WTC11 (cell line): ENCODE measurements at regions not wholly inside any gene's neighbourhood (a gene's known extent, or its start where the extent isn't known, plus 50 kb on each side); places are given as distances from the start of the nearest gene placed in this dataset.
A peak's percentile ranks its signal among the peaks of the same experiment; 100 is the strongest.

Experiments used
- ATAC-seq: fragments of 200-7000 bp; cut with Tn5 transposase; 2 replicates; pipeline ENCODE4 v1.10.0; 2021; ENCODE audit warnings: mild to moderate bottlenecking, moderate library complexity
- CTCF ChIA-PET: fragments of 300-600 bp; sonication (Branson Sonifier 250); formaldehyde crosslinking; loops from one replicate; lab custom pipeline; 2021; ENCODE audit warnings: antibody characterized with exemption; lab: Charles Lee
- POLR2A ChIA-PET: fragments of 350-600 bp; sonication (Branson Sonifier 250); formaldehyde crosslinking; loops from one replicate; lab custom pipeline; 2021; ENCODE audit warnings: antibody characterized with exemption; lab: Charles Lee
- DNase-seq: peaks from one replicate; pipeline ENCODE4 v3.0.0; 2021; ENCODE audit warnings: low spot score
- H3K27ac Mint-ChIP-seq: 2 replicates; pipeline ENCODE4 v1.8.0; 2021; ENCODE audit warnings: mixed read lengths
- H3K27me3 Mint-ChIP-seq: 2 replicates; pipeline ENCODE4 v1.8.0; 2021; ENCODE audit warnings: low read depth, mild to moderate bottlenecking, moderate library complexity, mixed read lengths
- H3K36me3 Mint-ChIP-seq: 2 replicates; pipeline ENCODE4 v1.8.0; 2021; ENCODE audit warnings: mixed read lengths
- H3K4me1 Mint-ChIP-seq: 2 replicates; pipeline ENCODE4 v1.8.0; 2022; ENCODE audit warnings: mixed read lengths
- H3K4me3 Mint-ChIP-seq: 2 replicates; pipeline ENCODE4 v1.8.0; 2021; ENCODE audit warnings: mild to moderate bottlenecking, moderate library complexity, mixed read lengths
- H3K9me3 Mint-ChIP-seq: 2 replicates; pipeline ENCODE4 v1.8.0; 2021; ENCODE audit warnings: mixed read lengths
- AR ChIP-seq: fragments of 250-450 bp; sonication (Bioruptor Pico); IDR thresholded peaks from 2 replicates; pipeline ENCODE4 v1.9.0; 2021; ENCODE audit warnings: mild to moderate bottlenecking
- ATF3 ChIP-seq: sonication (generic); formaldehyde crosslinking; conservative IDR thresholded peaks from 2 replicates; pipeline ENCODE4 v1.8.1; 2022; ENCODE audit warnings: mild to moderate bottlenecking, missing genetic modification reagents
- ATF6 ChIP-seq: sonication (generic); formaldehyde crosslinking; IDR thresholded peaks from 2 replicates; pipeline ENCODE4 v1.8.1; 2023; ENCODE audit warnings: mild to moderate bottlenecking, missing genetic modification reagents
- CDX4 ChIP-seq: fragments of 250-450 bp; sonication (Bioruptor Pico); IDR thresholded peaks from 2 replicates; pipeline ENCODE4 v1.9.0; 2021; ENCODE audit warnings: moderate library complexity, mild to moderate bottlenecking, inconsistent platforms, borderline replicate concordance
- FOXJ3 ChIP-seq: sonication (generic); formaldehyde crosslinking; IDR thresholded peaks from 2 replicates; pipeline ENCODE4 v1.9.0; 2021; ENCODE audit warnings: missing genetic modification reagents, mild to moderate bottlenecking, borderline replicate concordance
- FOXP1 ChIP-seq: sonication (generic); formaldehyde crosslinking; IDR thresholded peaks from 2 replicates; pipeline ENCODE4 v1.8.0; 2022; ENCODE audit warnings: missing genetic modification reagents, mild to moderate bottlenecking, moderate library complexity, borderline replicate concordance
- GABPB1 ChIP-seq: sonication (generic); formaldehyde crosslinking; IDR thresholded peaks from 2 replicates; pipeline ENCODE4 v1.8.1; 2023; ENCODE audit warnings: mild to moderate bottlenecking, missing genetic modification reagents
- HMGA2 ChIP-seq: fragments of 250-450 bp; sonication (Bioruptor Pico); IDR thresholded peaks from 2 replicates; pipeline ENCODE4 v1.4.0; 2021; ENCODE audit warnings: mild to moderate bottlenecking, moderate library complexity
- IRF2 ChIP-seq: sonication (generic); formaldehyde crosslinking; IDR thresholded peaks from 2 replicates; pipeline ENCODE4 v1.8.0; 2022; ENCODE audit warnings: low read depth, missing genetic modification reagents, borderline replicate concordance
- MLX ChIP-seq: sonication (generic); formaldehyde crosslinking; IDR thresholded peaks from 2 replicates; pipeline ENCODE4 v1.8.1; 2023; ENCODE audit warnings: mild to moderate bottlenecking, missing genetic modification reagents, moderate library complexity
- NFE2L1 ChIP-seq: sonication (generic); formaldehyde crosslinking; IDR thresholded peaks from 2 replicates; pipeline ENCODE4 v1.8.1; 2023; ENCODE audit warnings: missing genetic modification reagents
- PREB ChIP-seq: sonication (generic); formaldehyde crosslinking; IDR thresholded peaks from 2 replicates; pipeline ENCODE4 v1.8.1; 2022; ENCODE audit warnings: mild to moderate bottlenecking, missing genetic modification reagents, moderate library complexity, borderline replicate concordance
- RORB ChIP-seq: fragments of 250-450 bp; sonication (Bioruptor Pico); IDR thresholded peaks from 2 replicates; pipeline ENCODE4 v1.9.0; 2021; ENCODE audit warnings: mild to moderate bottlenecking
- STAT6 ChIP-seq: sonication (generic); formaldehyde crosslinking; conservative IDR thresholded peaks from 2 replicates; pipeline ENCODE4 v1.8.1; 2023; ENCODE audit warnings: mild to moderate bottlenecking, low read depth, missing genetic modification reagents, moderate library complexity
- TCF7 ChIP-seq: sonication (generic); formaldehyde crosslinking; IDR thresholded peaks from 2 replicates; pipeline ENCODE4 v1.8.0; 2022; ENCODE audit warnings: mild to moderate bottlenecking, low read depth, missing genetic modification reagents, moderate library complexity
- ZNF121 ChIP-seq: sonication (generic); formaldehyde crosslinking; IDR thresholded peaks from 2 replicates; pipeline ENCODE4 v1.8.0; 2023; ENCODE audit warnings: missing genetic modification reagents
- ZNF512 ChIP-seq: sonication (generic); formaldehyde crosslinking; IDR thresholded peaks from 2 replicates; pipeline ENCODE4 v1.8.1; 2022; ENCODE audit warnings: missing genetic modification reagents, borderline replicate concordance

- TF ChIP-seq AR (CRISPR knock-in tag) (no peak), ATF3 (CRISPR knock-in tag) (no peak), TCF7 (CRISPR knock-in tag) (no peak), PREB (CRISPR knock-in tag) (no peak), FOXP1 (CRISPR knock-in tag) (no peak), IRF2 (CRISPR knock-in tag) (no peak)
Observed at GRCh38 chr9:23073136-23073535, 626.5 kb downstream of the DMRTA1 start (continued).

GRCh38 chr9:23079798-23080197, 633.2 kb downstream of the DMRTA1 start:
- ATAC-seq: no peak
- Mint-ChIP-seq H3K4me1 (peaks cover 26% of the 10 kb centered on the region), H3K27me3 (no peaks in the 10 kb centered on the region), H3K9me3 (peaks cover 11% of the 10 kb centered on the region), H3K36me3 (peaks cover 6% of the 10 kb centered on the region), H3K27ac (no peak overlapping the region), H3K4me3 (no peak overlapping the region)
- DNase-seq: no peak
- no peak for TF ChIP-seq ZNF121 (CRISPR knock-in tag)
- TF ChIP-seq ATF6 (CRISPR knock-in tag): no peak
- TF ChIP-seq FOXJ3 (CRISPR knock-in tag): no peak
- no peak for TF ChIP-seq RORB (CRISPR knock-in tag)
- no peak for TF ChIP-seq MLX (CRISPR knock-in tag)
- TF ChIP-seq NFE2L1 (CRISPR knock-in tag): no peak
- no peak for TF ChIP-seq STAT6 (CRISPR knock-in tag)
- TF ChIP-seq HMGA2 (CRISPR knock-in tag): no peak
- CTCF ChIA-PET: interaction anchor here (1.1 kb wide), 1 partner anchor 9 kb away, joined by 6 read pairs; no protein-coding TSS in a partner anchor
- POLR2A ChIA-PET: no interaction called here

- Mint-ChIP-seq H3K36me3 (peaks cover 20% of the 10 kb centered on the region), H3K9me3 (peaks cover 27% of the 10 kb centered on the region), H3K27ac (0 out of 2 replicates have a peak overlapping the region, but pooled peaks have one; percentile 52), H3K4me1 (peaks cover 26% of the 10 kb centered on the region), H3K27me3 (no peaks in the 10 kb centered on the region), H3K4me3 (no peak overlapping the region)
- POLR2A ChIA-PET: no interaction called here
- peak; percentile 84 for ATAC-seq
- DNase-seq: no peak
- CTCF ChIA-PET: no interaction called here
- TF ChIP-seq GABPB1 (CRISPR knock-in tag): no peak
- no peak for TF ChIP-seq FOXP1 (CRISPR knock-in tag)
- TF ChIP-seq ATF3 (CRISPR knock-in tag): no peak
- no peak for TF ChIP-seq ZNF512
- no peak for TF ChIP-seq CDX4
Observed at GRCh38 chr9:23081377-23081776, 634.8 kb downstream of the DMRTA1 start.
